PC-3 (cell line): ENCODE measurements at regions not wholly inside any gene's neighbourhood (a gene's known extent, or its start where the extent isn't known, plus 50 kb on each side); places are given as distances from the start of the nearest gene placed in this dataset.

Source experiments
- ATAC-seq: fragments of 200-7000 bp; cut with Tn5 transposase; 2 replicates; pipeline ENCODE4 v1.9.1; 2020; ENCODE audit warnings: mild to moderate bottlenecking, moderate library complexity
- BruUV-seq: library from RNA; stranded (reverse); fragments of 400-500 nt; replicated peaks from 2 replicates; lab custom pipeline; 2021; lab: Mats Ljungman, UMichigan
- CTCF ChIA-PET: fragments of 300-600 bp; sonication (Branson Sonifier 250); formaldehyde crosslinking; loops from one replicate; lab custom pipeline; 2022; ENCODE audit warnings: antibody characterized with exemption; lab: Charles Lee
- POLR2A ChIA-PET: fragments of 300-600 bp; sonication (Branson Sonifier 250); formaldehyde crosslinking; loops from one replicate; lab custom pipeline; 2022; ENCODE audit warnings: antibody characterized with exemption; ENCODE audit not compliant: unreplicated experiment; lab: Charles Lee
- DNase-seq: peaks from one replicate; pipeline ENCODE4 v3.0.0-alpha.2; 2015
- H2AFZ ChIP-seq: fragments of 300-600 bp; sonication (generic); 2 replicates; pipeline ENCODE4 v1.6.0; 2016; ENCODE audit warnings: antibody characterized with exemption, low read length
- H3F3A ChIP-seq: fragments of 300-600 bp; sonication (generic); one replicate; pipeline ENCODE4 v1.6.0; 2017; ENCODE audit warnings: antibody characterized with exemption, low read length, control low read depth, mild to moderate bottlenecking; ENCODE audit not compliant: unreplicated experiment
- H3K27ac ChIP-seq: fragments of 300-600 bp; sonication (generic); 2 replicates; pipeline ENCODE4 v1.5.1; 2016; ENCODE audit warnings: mild to moderate bottlenecking, low read length
- H3K27me3 ChIP-seq: fragments of 300-600 bp; sonication (generic); 2 replicates; pipeline ENCODE4 v1.6.1; 2016; ENCODE audit warnings: low read length, mixed read lengths
- H3K36me3 ChIP-seq: fragments of 300-600 bp; sonication (generic); 2 replicates; pipeline ENCODE4 v1.6.1; 2016; ENCODE audit warnings: low read depth, mixed run types, low read length, mixed read lengths
- H3K4me1 ChIP-seq: fragments of 300-600 bp; sonication (generic); 2 replicates; pipeline ENCODE4 v1.5.1; 2016; ENCODE audit warnings: low read length; ENCODE audit not compliant: insufficient read depth
- H3K4me2 ChIP-seq: fragments of 300-600 bp; sonication (generic); 2 replicates; pipeline ENCODE4 v1.6.0; 2016; ENCODE audit warnings: low read length
- H3K4me3 ChIP-seq: fragments of 300-600 bp; sonication (generic); 2 replicates; pipeline ENCODE4 v1.5.1; 2016; ENCODE audit warnings: mild to moderate bottlenecking, low read length, mixed read lengths
- H3K79me2 ChIP-seq: fragments of 300-600 bp; sonication (generic); 2 replicates; pipeline ENCODE4 v1.6.1; 2017; ENCODE audit warnings: low read length, mixed read lengths
- H3K9ac ChIP-seq: fragments of 300-600 bp; sonication (generic); 2 replicates; pipeline ENCODE4 v1.6.0; 2016; ENCODE audit warnings: mild to moderate bottlenecking, low read length
- H3K9me2 ChIP-seq: fragments of 300-600 bp; sonication (generic); replicated peaks from 2 replicates; pipeline ENCODE4 v1.6.1; 2016; ENCODE audit warnings: mixed run types, low read length, mixed read lengths
- H3K9me3 ChIP-seq: fragments of 300-600 bp; sonication (generic); 2 replicates; pipeline ENCODE4 v1.6.1; 2016; ENCODE audit warnings: low read length, mixed read lengths
- H4K20me1 ChIP-seq: fragments of 300-600 bp; sonication (generic); 2 replicates; pipeline ENCODE4 v1.6.1; 2016; ENCODE audit warnings: low read length, mixed read lengths
- CTCF ChIP-seq: fragments of 300-600 bp; sonication (generic); conservative IDR thresholded peaks from 2 replicates; pipeline ENCODE4 v1.5.1; 2017; ENCODE audit warnings: antibody characterized with exemption, low read depth, mild to moderate bottlenecking, low read length
- EZH2 ChIP-seq: fragments of 300-600 bp; sonication (generic); IDR thresholded peaks from one replicate; pipeline ENCODE4 v1.6.1; 2017; ENCODE audit warnings: antibody characterized with exemption, mild to moderate bottlenecking, low read length; ENCODE audit not compliant: unreplicated experiment
- EZH2phosphoT487 ChIP-seq: fragments of 300-600 bp; sonication (generic); IDR thresholded peaks from 2 replicates; pipeline ENCODE4 v1.6.1; 2018; ENCODE audit warnings: mild to moderate bottlenecking, antibody characterized with exemption, low read length, borderline replicate concordance
- intact Hi-C: fragments of 100-400 bp; cut with micrococcal nuclease; formaldehyde crosslinking; loops from 2 replicates; pipeline ENCODE4 v1.9.0; 2023

GRCh38 chr15:97501291-97501690 is 459.2 kb upstream of the ARRDC4 start:
- H3K27ac ChIP-seq, result no peak overlapping the region
- H3K4me3 ChIP-seq, result no peak overlapping the region
- no peak for DNase-seq
- intact Hi-C loops, result no loop called here
- H3K4me2 ChIP-seq, result no peak overlapping the region
- ATAC-seq, result no peak
- no peak for TF ChIP-seq EZH2phosphoT487
- no peak for TF ChIP-seq CTCF
- TF ChIP-seq EZH2, result no peak
- no peak overlapping the region for H2AFZ ChIP-seq
- no peak overlapping the region for H3K9ac ChIP-seq
- no peaks in the 10 kb centered on the region for H3F3A ChIP-seq
- no peaks in the 10 kb centered on the region for H3K27me3 ChIP-seq
- no TSS peak for BruUV-seq
- no peaks in the 10 kb centered on the region for H3K4me1 ChIP-seq
- H3K9me2 ChIP-seq, result no peaks in the 10 kb centered on the region
- POLR2A ChIA-PET, result no interaction called here
- H3K36me3 ChIP-seq, result no peaks in the 10 kb centered on the region
- CTCF ChIA-PET, result no interaction called here
- H3K79me2 ChIP-seq, result no peaks in the 10 kb centered on the region
- no peaks in the 10 kb centered on the region for H4K20me1 ChIP-seq
- 0 out of 2 replicates have a peak, but pooled peaks cover 4% of the 10 kb centered on the region for H3K9me3 ChIP-seq

DNA sequence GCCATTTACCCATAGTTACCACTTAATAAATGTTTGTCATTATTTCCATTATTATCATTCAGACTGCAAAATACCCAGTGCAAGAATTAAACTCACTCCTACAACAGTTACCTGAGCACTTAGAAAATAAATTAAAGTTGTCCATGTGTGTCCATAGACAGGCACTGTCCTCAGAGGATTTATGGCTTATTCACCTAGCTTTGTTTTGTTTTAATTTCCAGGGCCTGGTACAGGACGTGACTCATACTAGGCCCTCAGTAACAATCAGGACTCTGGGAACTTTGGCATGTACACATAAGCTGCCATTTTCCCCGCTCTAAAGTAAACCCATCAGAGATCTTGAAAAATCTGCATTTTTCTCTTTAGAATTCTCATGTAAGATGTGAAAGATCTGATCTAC is 458.5 kb upstream of the ARRDC4 start:
- Histone ChIP-seq H3K27ac (no peak overlapping the region), H3K27me3 (no peaks in the 10 kb centered on the region), H3K9me2 (no peaks in the 10 kb centered on the region), H2AFZ (no peak overlapping the region), H3F3A (no peaks in the 10 kb centered on the region), H3K9ac (no peak overlapping the region), H3K9me3 (0 out of 2 replicates have a peak, but pooled peaks cover 4% of the 10 kb centered on the region), H4K20me1 (no peaks in the 10 kb centered on the region), H3K36me3 (no peaks in the 10 kb centered on the region), H3K4me1 (no peaks in the 10 kb centered on the region), H3K4me3 (no peak overlapping the region), H3K4me2 (no peak overlapping the region), H3K79me2 (no peaks in the 10 kb centered on the region)
- intact Hi-C loops, result no loop called here
- CTCF ChIA-PET, result no interaction called here
- BruUV-seq, result no TSS peak
- ATAC-seq (no peak), DNase-seq (no peak)
- no peak for TF ChIP-seq CTCF
- no peak for TF ChIP-seq EZH2phosphoT487
- no peak for TF ChIP-seq EZH2
- POLR2A ChIA-PET, result no interaction called here

GRCh38 chr15:97504031-97504792 is 456.3 kb upstream of the ARRDC4 start:
- H3K9me3 ChIP-seq, result 0 out of 2 replicates have a peak, but pooled peaks cover 4% of the 10 kb centered on the region
- no peak for TF ChIP-seq EZH2phosphoT487
- no peak for TF ChIP-seq CTCF
- no peak for TF ChIP-seq EZH2
- H3K4me1 ChIP-seq, result no peaks in the 10 kb centered on the region
- H3K9me2 ChIP-seq, result no peaks in the 10 kb centered on the region
- no peaks in the 10 kb centered on the region for H4K20me1 ChIP-seq
- H3F3A ChIP-seq, result no peaks in the 10 kb centered on the region
- intact Hi-C loops, result no loop called here
- CTCF ChIA-PET, result no interaction called here
- no peaks in the 10 kb centered on the region for H3K79me2 ChIP-seq
- DNase-seq (peak; percentile 32), ATAC-seq (no peak)
- POLR2A ChIA-PET, result no interaction called here
- H3K36me3 ChIP-seq, result no peaks in the 10 kb centered on the region
- no TSS peak for BruUV-seq
- H3K9ac ChIP-seq, result no peak overlapping the region
- no peak overlapping the region for H3K4me2 ChIP-seq
- H3K27ac ChIP-seq, result no peak overlapping the region
- no peak overlapping the region for H3K4me3 ChIP-seq
- no peaks in the 10 kb centered on the region for H3K27me3 ChIP-seq
- H2AFZ ChIP-seq, result no peak overlapping the region
